ENCODE measurements at regions not wholly inside any gene's neighbourhood (a gene's known extent, or its start where the extent isn't known, plus 50 kb on each side); places are given as distances from the start of the nearest gene placed in this dataset.

GRCh38 chr4:63919636-63920365 lies 489.4 kb downstream of the TECRL start:
- H3K9me3 ChIP-seq (ENCODE audit: insufficient read depth, low read depth, low read length), result no peaks in the 10 kb centered on the region
- no peak overlapping the region for H4K8ac ChIP-seq (ENCODE audit: low read depth, low read length)
- no peak overlapping the region for H2BK12ac ChIP-seq (ENCODE audit: low read length)
- H3K4me3 ChIP-seq (ENCODE audit: low read depth, low read length), result no peak overlapping the region
- WGBS (ENCODE audit: extremely low coverage, insufficient coverage, insufficient read length), result no CpG with 5 or more reads among the region's 2 CpGs
- H2AK5ac ChIP-seq (ENCODE audit: low read length), result no peak overlapping the region
- H3K27ac ChIP-seq (ENCODE audit: low read depth, low read length), result no peak overlapping the region
- no peak overlapping the region for H2AFZ ChIP-seq (ENCODE audit: insufficient read depth, low read length, poor library complexity)
- no peak overlapping the region for H3K4me2 ChIP-seq (ENCODE audit: low read length)
- no peaks in the 10 kb centered on the region for H3K36me3 ChIP-seq (ENCODE audit: control insufficient read depth in 1 of 2, insufficient read depth in 2 of 2, low read length in 2 of 2)
- H2BK5ac ChIP-seq (ENCODE audit: low read depth, low read length, poor library complexity), result no peak overlapping the region
- H3K9ac ChIP-seq (ENCODE audit: low read length), result no peak overlapping the region
- H3K4me1 ChIP-seq (ENCODE audit: control insufficient read depth in 1 of 2, insufficient read depth in 2 of 2, low read length in 2 of 2), result no peaks in the 10 kb centered on the region
- H3K27me3 ChIP-seq (ENCODE audit: insufficient read depth, low read length), result no peaks in the 10 kb centered on the region
- H3K4ac ChIP-seq (ENCODE audit: low read depth, low read length), result no peak overlapping the region
- no peak overlapping the region for H3K23ac ChIP-seq (ENCODE audit: low read length)
- H4K12ac ChIP-seq (ENCODE audit: low read depth, low read length), result no peak overlapping the region
- no peak overlapping the region for H3K14ac ChIP-seq (ENCODE audit: low read length)
- H4K91ac ChIP-seq (ENCODE audit: low read depth, low read length), result no peak overlapping the region
- no peak overlapping the region for H2BK120ac ChIP-seq (ENCODE audit: insufficient read depth, low read length, poor library complexity)
- DNase-seq, result peak in 1 of 2 donors; percentile 7
- H3K79me1 ChIP-seq (ENCODE audit: low read length), result no peaks in the 10 kb centered on the region
- H3K79me2 ChIP-seq (ENCODE audit: control insufficient read depth, insufficient read depth, low read length, poor library complexity), result no peaks in the 10 kb centered on the region
- no peak overlapping the region for H3K18ac ChIP-seq (ENCODE audit: low read length)

GRCh38 chr4:63906660-63907183 lies 502.5 kb downstream of the TECRL start:
- Histone ChIP-seq H3K9me3 (ENCODE audit: insufficient read depth, low read depth, low read length) (no peaks in the 10 kb centered on the region), H2BK120ac (ENCODE audit: insufficient read depth, low read length, poor library complexity) (no peak overlapping the region), H3K9ac (ENCODE audit: low read length) (no peak overlapping the region), H3K4ac (ENCODE audit: low read depth, low read length) (no peak overlapping the region), H4K91ac (ENCODE audit: low read depth, low read length) (no peak overlapping the region), H3K18ac (ENCODE audit: low read length) (no peak overlapping the region), H3K79me1 (ENCODE audit: low read length) (no peaks in the 10 kb centered on the region), H2AFZ (ENCODE audit: insufficient read depth, low read length, poor library complexity) (no peak overlapping the region), H3K27me3 (ENCODE audit: insufficient read depth, low read length) (no peaks in the 10 kb centered on the region), H4K8ac (ENCODE audit: low read depth, low read length) (no peak overlapping the region), H3K4me2 (ENCODE audit: low read length) (no peak overlapping the region), H3K36me3 (ENCODE audit: control insufficient read depth in 1 of 2, insufficient read depth in 2 of 2, low read length in 2 of 2) (no peaks in the 10 kb centered on the region), H2BK5ac (ENCODE audit: low read depth, low read length, poor library complexity) (no peak overlapping the region), H3K79me2 (ENCODE audit: control insufficient read depth, insufficient read depth, low read length, poor library complexity) (no peaks in the 10 kb centered on the region), H3K27ac (ENCODE audit: low read depth, low read length) (no peak overlapping the region), H3K14ac (ENCODE audit: low read length) (no peak overlapping the region), H3K4me1 (ENCODE audit: control insufficient read depth in 1 of 2, insufficient read depth in 2 of 2, low read length in 2 of 2) (no peaks in the 10 kb centered on the region), H4K12ac (ENCODE audit: low read depth, low read length) (no peak overlapping the region), H3K23ac (ENCODE audit: low read length) (no peak overlapping the region), H2BK12ac (ENCODE audit: low read length) (no peak overlapping the region), H3K4me3 (ENCODE audit: low read depth, low read length) (no peak overlapping the region), H2AK5ac (ENCODE audit: low read length) (no peak overlapping the region)
- no CpG with 5 or more reads among the region's 2 CpGs for WGBS (ENCODE audit: extremely low coverage, insufficient coverage, insufficient read length)
- no peak for DNase-seq

GRCh38 chr4:63904201-63904600 lies 505.0 kb downstream of the TECRL start:
- no peak overlapping the region for H3K23ac ChIP-seq (ENCODE audit: low read length)
- no peak overlapping the region for H2AFZ ChIP-seq (ENCODE audit: insufficient read depth, low read length, poor library complexity)
- no peak overlapping the region for H2AK5ac ChIP-seq (ENCODE audit: low read length)
- H2BK5ac ChIP-seq (ENCODE audit: low read depth, low read length, poor library complexity), result no peak overlapping the region
- no peak overlapping the region for H3K4me2 ChIP-seq (ENCODE audit: low read length)
- no peaks in the 10 kb centered on the region for H3K4me1 ChIP-seq (ENCODE audit: control insufficient read depth in 1 of 2, insufficient read depth in 2 of 2, low read length in 2 of 2)
- H3K9ac ChIP-seq (ENCODE audit: low read length), result no peak overlapping the region
- no peaks in the 10 kb centered on the region for H3K79me2 ChIP-seq (ENCODE audit: control insufficient read depth, insufficient read depth, low read length, poor library complexity)
- DNase-seq, result no peak
- H3K4ac ChIP-seq (ENCODE audit: low read depth, low read length), result no peak overlapping the region
- H3K4me3 ChIP-seq (ENCODE audit: low read depth, low read length), result no peak overlapping the region
- no peak overlapping the region for H3K18ac ChIP-seq (ENCODE audit: low read length)
- H4K12ac ChIP-seq (ENCODE audit: low read depth, low read length), result no peak overlapping the region
- no peak overlapping the region for H2BK120ac ChIP-seq (ENCODE audit: insufficient read depth, low read length, poor library complexity)
- no peaks in the 10 kb centered on the region for H3K79me1 ChIP-seq (ENCODE audit: low read length)
- no peak overlapping the region for H3K27ac ChIP-seq (ENCODE audit: low read depth, low read length)
- H4K91ac ChIP-seq (ENCODE audit: low read depth, low read length), result no peak overlapping the region
- H3K36me3 ChIP-seq (ENCODE audit: control insufficient read depth in 1 of 2, insufficient read depth in 2 of 2, low read length in 2 of 2), result no peaks in the 10 kb centered on the region
- no CpG with 5 or more reads among the region's 3 CpGs for WGBS (ENCODE audit: extremely low coverage, insufficient coverage, insufficient read length)
- no peak overlapping the region for H4K8ac ChIP-seq (ENCODE audit: low read depth, low read length)
- no peaks in the 10 kb centered on the region for H3K9me3 ChIP-seq (ENCODE audit: insufficient read depth, low read depth, low read length)
- H3K27me3 ChIP-seq (ENCODE audit: insufficient read depth, low read length), result no peaks in the 10 kb centered on the region
- H2BK12ac ChIP-seq (ENCODE audit: low read length), result no peak overlapping the region
- no peak overlapping the region for H3K14ac ChIP-seq (ENCODE audit: low read length)

GRCh38 chr4:63901304-63901703 lies 507.9 kb downstream of the TECRL start:
- H3K79me2 ChIP-seq (ENCODE audit: control insufficient read depth, insufficient read depth, low read length, poor library complexity), result no peaks in the 10 kb centered on the region
- H3K27ac ChIP-seq (ENCODE audit: low read depth, low read length), result no peak overlapping the region
- H3K4me1 ChIP-seq (ENCODE audit: control insufficient read depth in 1 of 2, insufficient read depth in 2 of 2, low read length in 2 of 2), result no peaks in the 10 kb centered on the region
- H3K4me3 ChIP-seq (ENCODE audit: low read depth, low read length), result no peak overlapping the region
- H3K4ac ChIP-seq (ENCODE audit: low read depth, low read length), result no peak overlapping the region
- H3K9me3 ChIP-seq (ENCODE audit: insufficient read depth, low read depth, low read length), result peaks cover under 1% of the 10 kb centered on the region
- H4K8ac ChIP-seq (ENCODE audit: low read depth, low read length), result no peak overlapping the region
- H2AFZ ChIP-seq (ENCODE audit: insufficient read depth, low read length, poor library complexity), result no peak overlapping the region
- no peak for DNase-seq
- no peak overlapping the region for H3K23ac ChIP-seq (ENCODE audit: low read length)
- no peak overlapping the region for H3K14ac ChIP-seq (ENCODE audit: low read length)
- H3K4me2 ChIP-seq (ENCODE audit: low read length), result no peak overlapping the region
- no peak overlapping the region for H4K91ac ChIP-seq (ENCODE audit: low read depth, low read length)
- H4K12ac ChIP-seq (ENCODE audit: low read depth, low read length), result no peak overlapping the region
- H2BK120ac ChIP-seq (ENCODE audit: insufficient read depth, low read length, poor library complexity), result no peak overlapping the region
- no peak overlapping the region for H3K9ac ChIP-seq (ENCODE audit: low read length)
- H3K79me1 ChIP-seq (ENCODE audit: low read length), result no peaks in the 10 kb centered on the region
- no CpG with 5 or more reads among the region's 2 CpGs for WGBS (ENCODE audit: extremely low coverage, insufficient coverage, insufficient read length)
- no peak overlapping the region for H2AK5ac ChIP-seq (ENCODE audit: low read length)
- H3K27me3 ChIP-seq (ENCODE audit: insufficient read depth, low read length), result no peaks in the 10 kb centered on the region
- H2BK5ac ChIP-seq (ENCODE audit: low read depth, low read length, poor library complexity), result no peak overlapping the region
- H3K18ac ChIP-seq (ENCODE audit: low read length), result no peak overlapping the region
- H3K36me3 ChIP-seq (ENCODE audit: control insufficient read depth in 1 of 2, insufficient read depth in 2 of 2, low read length in 2 of 2), result no peaks in the 10 kb centered on the region
- H2BK12ac ChIP-seq (ENCODE audit: low read length), result no peak overlapping the region

All from trophoblast cell (in vitro differentiated cells and primary cell).